Lung (tissue), 11 donors: ENCODE measurements at regions not wholly inside any gene's neighbourhood (a gene's known extent, or its start where the extent isn't known, plus 50 kb on each side); places are given as distances from the start of the nearest gene placed in this dataset.

Experiments used
- ATAC-seq: fragments of 200-7000 bp; cut with Tn5 transposase; one replicate; pipeline ENCODE4 v1.9.1; 2020; ENCODE audit warnings: moderate number of reproducible peaks; ENCODE audit not compliant: insufficient read depth, low FRiP score
- DNase-seq, 3 donors: peaks; one replicate each; pipeline ENCODE4 v3.0.0-alpha.2; 2013 to 2017
- H3K27ac ChIP-seq, 2 donors: one replicate each; pipeline ENCODE4 v1.5.1; 2013; ENCODE audit warnings: mild to moderate bottlenecking in 2 of 2, moderate library complexity in 2 of 2, control low read depth in 1 of 2, inconsistent platforms in 1 of 2, low read depth in 1 of 2, low read length in 1 of 2
- H3K27me3 ChIP-seq, 3 donors: one replicate each; pipeline ENCODE4 v1.5.1; 2013; ENCODE audit warnings: low read length in 2 of 3; ENCODE audit not compliant: control insufficient read depth in 3 of 3, insufficient read depth in 3 of 3
- H3K36me3 ChIP-seq, 4 donors: one replicate each; pipeline ENCODE4 v1.5.1; 2013; ENCODE audit warnings: low read length in 4 of 4, mild to moderate bottlenecking in 1 of 4, moderate library complexity in 1 of 4; ENCODE audit not compliant: control insufficient read depth in 4 of 4, insufficient read depth in 4 of 4
- H3K4me1 ChIP-seq, 5 donors: one replicate each; pipeline ENCODE4 v1.5.1; 2013; ENCODE audit warnings: low read length in 5 of 5, mild to moderate bottlenecking in 2 of 5, moderate library complexity in 1 of 5; ENCODE audit not compliant: control insufficient read depth in 5 of 5, insufficient read depth in 5 of 5
- H3K4me3 ChIP-seq: one replicate; pipeline ENCODE4 v1.5.1; 2013; ENCODE audit warnings: mild to moderate bottlenecking, control low read depth, moderate library complexity
- H3K9ac ChIP-seq, 2 donors: one replicate each; pipeline ENCODE4 v1.5.1; 2013; ENCODE audit warnings: low read length in 2 of 2, control low read depth in 1 of 2; ENCODE audit not compliant: insufficient read depth in 1 of 2
- H3K9me3 ChIP-seq, 4 donors: one replicate each; pipeline ENCODE4 v1.5.1; 2013; ENCODE audit warnings: low read length in 3 of 4, mild to moderate bottlenecking in 1 of 4, moderate library complexity in 1 of 4; ENCODE audit not compliant: control insufficient read depth in 4 of 4, insufficient read depth in 3 of 4
- CTCF ChIP-seq: IDR thresholded peaks from 2 replicates; pipeline ENCODE4 v1.5.1; 2012; ENCODE audit warnings: mild to moderate bottlenecking; ENCODE audit errors: control extremely low read depth, extremely low read depth
- WGBS, 2 donors: extraction: QIAGEN DNeasy Blood & Tissue Kit; methylation state at CpG; one replicate each; pipeline ENCODE4 v1.1.7; 2013; 5-methylcytosine and 5-hydroxymethylcytosine counted together
- donor health status: control.
- donor health status: control.
- donor health status: Bipolar disorder and iron deficiency.
- donor health status: healthy.
- donor health status: DM: yes; HTN: yes; CAD: no.

GRCh38 chrX:126063984-126064383 lies 102.1 kb downstream of the DCAF12L2 start:
- Histone ChIP-seq H3K27me3 (no peaks in the 10 kb centered on the region), H3K4me3 (no peak overlapping the region), H3K9ac (no peak overlapping the region), H3K36me3 (no peaks in the 10 kb centered on the region), H3K27ac (no peak overlapping the region), H3K4me1 (no peaks in the 10 kb centered on the region), H3K9me3 (peaks cover 0 to 13% (median 0%) of the 10 kb centered on the region in 4 donors)
- DNase-seq (no peak), ATAC-seq (no peak)
- TF ChIP-seq CTCF, result no peak
- 63 to 95% methylated on average over 4 of the region's 4 CpGs for WGBS, 2 donors

- DNase-seq (no peak), ATAC-seq (no peak)
- no peak overlapping the region for H3K4me3 ChIP-seq
- WGBS, 2 donors, result 79 to 90% methylated on average over 8 to 9 of the region's 9 CpGs
- no peak overlapping the region for H3K9ac ChIP-seq
- no peaks in the 10 kb centered on the region for H3K36me3 ChIP-seq
- no peak for TF ChIP-seq CTCF
- H3K27me3 ChIP-seq, result no peaks in the 10 kb centered on the region
- no peaks in the 10 kb centered on the region for H3K4me1 ChIP-seq
- H3K9me3 ChIP-seq, result peaks cover 0 to 13% (median 0%) of the 10 kb centered on the region in 4 donors
- no peak overlapping the region for H3K27ac ChIP-seq
Measured at GRCh38 chrX:126064901-126065541, 101.1 kb downstream of the DCAF12L2 start.

GRCh38 chrX:126065901-126066660 lies 100.0 kb downstream of the DCAF12L2 start:
- no peak for TF ChIP-seq CTCF
- H3K4me1 ChIP-seq, result no peaks in the 10 kb centered on the region
- no peak for DNase-seq
- ATAC-seq, result no peak
- WGBS, 2 donors, result 69 to 94% methylated on average over 16 to 17 of the region's 17 CpGs
- peaks cover 0 to 13% (median 0%) of the 10 kb centered on the region in 4 donors for H3K9me3 ChIP-seq
- no peak overlapping the region for H3K4me3 ChIP-seq
- no peaks in the 10 kb centered on the region for H3K27me3 ChIP-seq
- H3K9ac ChIP-seq, result no peak overlapping the region
- no peak overlapping the region for H3K27ac ChIP-seq
- H3K36me3 ChIP-seq, result no peaks in the 10 kb centered on the region
